ENCODE measurements at regions not wholly inside any gene's neighbourhood (a gene's known extent, or its start where the extent isn't known, plus 50 kb on each side); places are given as distances from the start of the nearest gene placed in this dataset.

GRCh38 chr4:32689518-32689917 is 1969.3 kb downstream of the PCDH7 start:
- TF ChIP-seq TEAD4 (IDR thresholded peaks at IDR 0.05; ENCODE audit: low read depth, low read length) (no peak), RAD21 (IDR thresholded peaks at IDR 0.05 in 1 of 2, conservative IDR thresholded peaks at IDR 0.05 in 1 of 2; ENCODE audit: low read depth in 2 of 2, low read length in 2 of 2) (no peak), EZH2 (IDR thresholded peaks at IDR 0.05; ENCODE audit: low read depth, low read length, severe bottlenecking) (no peak)
- TF ChIP-seq, protein P1, sequence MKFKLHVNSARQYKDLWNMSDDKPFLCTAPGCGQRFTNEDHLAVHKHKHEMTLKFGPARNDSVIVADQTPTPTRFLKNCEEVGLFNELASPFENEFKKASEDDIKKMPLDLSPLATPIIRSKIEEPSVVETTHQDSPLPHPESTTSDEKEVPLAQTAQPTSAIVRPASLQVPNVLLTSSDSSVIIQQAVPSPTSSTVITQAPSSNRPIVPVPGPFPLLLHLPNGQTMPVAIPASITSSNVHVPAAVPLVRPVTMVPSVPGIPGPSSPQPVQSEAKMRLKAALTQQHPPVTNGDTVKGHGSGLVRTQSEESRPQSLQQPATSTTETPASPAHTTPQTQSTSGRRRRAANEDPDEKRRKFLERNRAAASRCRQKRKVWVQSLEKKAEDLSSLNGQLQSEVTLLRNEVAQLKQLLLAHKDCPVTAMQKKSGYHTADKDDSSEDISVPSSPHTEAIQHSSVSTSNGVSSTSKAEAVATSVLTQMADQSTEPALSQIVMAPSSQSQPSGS (IDR thresholded peaks at IDR 0.05; ENCODE audit: low read length) = no peak
